ENCODE measurements at regions not wholly inside any gene's neighbourhood (a gene's known extent, or its start where the extent isn't known, plus 50 kb on each side); places are given as distances from the start of the nearest gene placed in this dataset.

- WGBS, 2 donors: 87 to 92% methylated on average over 4 of the region's 4 CpGs
- no peak for DNase-seq
- H3K4me1 ChIP-seq: no peaks in the 10 kb centered on the region
- no peaks in the 10 kb centered on the region for H3K9me3 ChIP-seq
- intact Hi-C loops (cut with DNase I): no loop called here
- H3K27ac ChIP-seq: no peak overlapping the region
- H3K36me3 ChIP-seq: no peaks in the 10 kb centered on the region
- TF ChIP-seq CTCF (IDR thresholded peaks at IDR 0.05): no peak
- H3K4me3 ChIP-seq (replicated peaks in 1 of 3): no peak overlapping the region
- H3K27me3 ChIP-seq: no peaks in the 10 kb centered on the region
Measured at GRCh38 chr3:5569152-5569551, 381.6 kb downstream of the EDEM1 start.

- intact Hi-C loops (cut with DNase I): no loop called here
- Histone ChIP-seq H3K36me3 (no peaks in the 10 kb centered on the region), H3K4me1 (no peaks in the 10 kb centered on the region), H3K9me3 (no peaks in the 10 kb centered on the region), H3K27ac (no peak overlapping the region), H3K27me3 (no peaks in the 10 kb centered on the region), H3K4me3 (replicated peaks in 1 of 3) (no peak overlapping the region)
- DNase-seq: no peak
- TF ChIP-seq POLR2A (IDR thresholded peaks at IDR 0.05) (no peak), CTCF (IDR thresholded peaks at IDR 0.05) (no peak)
- 75 to 86% methylated on average over 6 of the region's 6 CpGs for WGBS, 2 donors
Measured at GRCh38 chr3:5572168-5572567, 384.7 kb downstream of the EDEM1 start.

- DNase-seq: no peak
- no peak overlapping the region for H3K27ac ChIP-seq
- WGBS, 2 donors: 69 to 70% methylated on average over 7 of the region's 7 CpGs
- intact Hi-C loops (cut with DNase I): no loop called here
- no peak overlapping the region for H3K4me3 ChIP-seq (replicated peaks in 1 of 3)
- no peaks in the 10 kb centered on the region for H3K9me3 ChIP-seq
- no peaks in the 10 kb centered on the region for H3K36me3 ChIP-seq
- no peaks in the 10 kb centered on the region for H3K27me3 ChIP-seq
- TF ChIP-seq CTCF (IDR thresholded peaks at IDR 0.05) (no peak), POLR2A (IDR thresholded peaks at IDR 0.05) (no peak)
- H3K4me1 ChIP-seq: no peaks in the 10 kb centered on the region
Measured at GRCh38 chr3:5576277-5577011, 388.9 kb downstream of the EDEM1 start.

GRCh38 chr3:5579139-5579602 is 391.7 kb downstream of the EDEM1 start:
- 87 to 93% methylated on average over 2 of the region's 2 CpGs for WGBS, 2 donors
- intact Hi-C loops (cut with DNase I): no loop called here
- TF ChIP-seq CTCF (IDR thresholded peaks at IDR 0.05) (no peak), POLR2A (IDR thresholded peaks at IDR 0.05) (no peak)

GRCh38 chr3:5579946-5580345 is 392.4 kb downstream of the EDEM1 start:
- H3K27ac ChIP-seq: no peak overlapping the region
- 89 to 92% methylated on average over 4 of the region's 4 CpGs for WGBS, 2 donors
- H3K4me3 ChIP-seq (replicated peaks in 1 of 3): no peak overlapping the region

More at GRCh38 chr3:5579139-5579602, 391.7 kb downstream of the EDEM1 start:
- no peaks in the 10 kb centered on the region for H3K4me1 ChIP-seq
- DNase-seq: no peak
- no peaks in the 10 kb centered on the region for H3K36me3 ChIP-seq
- no peak overlapping the region for H3K27ac ChIP-seq
- no peaks in the 10 kb centered on the region for H3K9me3 ChIP-seq
- no peaks in the 10 kb centered on the region for H3K27me3 ChIP-seq
- no peak overlapping the region for H3K4me3 ChIP-seq (replicated peaks in 1 of 3)

More at GRCh38 chr3:5579946-5580345, 392.4 kb downstream of the EDEM1 start:
- Histone ChIP-seq H3K36me3 (no peaks in the 10 kb centered on the region), H3K9me3 (no peaks in the 10 kb centered on the region), H3K4me1 (no peaks in the 10 kb centered on the region), H3K27me3 (no peaks in the 10 kb centered on the region)
- TF ChIP-seq POLR2A (IDR thresholded peaks at IDR 0.05): no peak
- TF ChIP-seq CTCF (IDR thresholded peaks at IDR 0.05): no peak
- intact Hi-C loops (cut with DNase I): no loop called here
- no peak for DNase-seq
